IPS-18a (cell line): ENCODE measurements at regions not wholly inside any gene's neighbourhood (a gene's known extent, or its start where the extent isn't known, plus 50 kb on each side); places are given as distances from the start of the nearest gene placed in this dataset.
"Not testable (repeated sequence)": the region's sequence is repeated elsewhere in the genome, so short reads cannot be mapped to it uniquely, and the experiment has no call there.

ENCODE experiments used
- H3K27ac ChIP-seq: one replicate; pipeline ENCODE4 v1.5.1; 2013; ENCODE audit warnings: low read length
- H3K27me3 ChIP-seq: one replicate; pipeline ENCODE4 v1.6.1; 2013; ENCODE audit warnings: mild to moderate bottlenecking, low read length; ENCODE audit not compliant: control insufficient read depth, insufficient read depth
- H3K36me3 ChIP-seq: one replicate; pipeline ENCODE4 v1.6.1; 2013; ENCODE audit warnings: low read depth, low read length; ENCODE audit not compliant: control insufficient read depth
- H3K4me1 ChIP-seq: one replicate; pipeline ENCODE4 v1.6.1; 2013; ENCODE audit warnings: low read depth, low read length; ENCODE audit not compliant: control insufficient read depth
- H3K4me3 ChIP-seq: one replicate; pipeline ENCODE4 v1.5.1; 2013; ENCODE audit warnings: low read length
- H3K9ac ChIP-seq: one replicate; pipeline ENCODE4 v1.6.1; 2013; ENCODE audit warnings: mild to moderate bottlenecking, low read length, moderate library complexity
- H3K9me3 ChIP-seq: one replicate; pipeline ENCODE4 v1.6.1; 2013; ENCODE audit warnings: low read depth, low read length; ENCODE audit not compliant: control insufficient read depth

GRCh38 chr13:83667606-83668005 is 214.7 kb downstream of the SLITRK1 start:
- H3K9me3 ChIP-seq = no peaks in the 10 kb centered on the region
- H3K27ac ChIP-seq = no peak overlapping the region

GRCh38 chr13:83666141-83666540 is 216.1 kb downstream of the SLITRK1 start:
- H3K9me3 ChIP-seq = no peaks in the 10 kb centered on the region
- H3K27ac ChIP-seq = no peak overlapping the region
- no peaks in the 10 kb centered on the region for H3K4me1 ChIP-seq
- H3K9ac ChIP-seq = no peak overlapping the region
- no peak overlapping the region for H3K4me3 ChIP-seq
- no peaks in the 10 kb centered on the region for H3K36me3 ChIP-seq
- H3K27me3 ChIP-seq = no peaks in the 10 kb centered on the region

More at GRCh38 chr13:83667606-83668005, 214.7 kb downstream of the SLITRK1 start:
- no peaks in the 10 kb centered on the region for H3K27me3 ChIP-seq
- H3K36me3 ChIP-seq = no peaks in the 10 kb centered on the region
- no peak overlapping the region for H3K4me3 ChIP-seq
- no peaks in the 10 kb centered on the region for H3K4me1 ChIP-seq
- H3K9ac ChIP-seq = no peak overlapping the region

GRCh38 chr13:83657281-83657680 is 225.0 kb downstream of the SLITRK1 start:
- Histone ChIP-seq H3K27me3 (no peaks in the 10 kb centered on the region), H3K9ac (no peak overlapping the region), H3K27ac (no peak overlapping the region), H3K4me3 (no peak overlapping the region), H3K4me1 (no peaks in the 10 kb centered on the region), H3K36me3 (no peaks in the 10 kb centered on the region), H3K9me3 (no peaks in the 10 kb centered on the region)

GRCh38 chr13:83642617-83643016 is 239.7 kb downstream of the SLITRK1 start:
- H3K36me3 ChIP-seq, H3K27me3 ChIP-seq, H3K4me3 ChIP-seq, H3K9me3 ChIP-seq, H3K27ac ChIP-seq, H3K9ac ChIP-seq, H3K4me1 ChIP-seq: not testable (repeated sequence)

GRCh38 chr13:83634601-83635000 is 247.7 kb downstream of the SLITRK1 start:
- Histone ChIP-seq H3K4me1 (no peaks in the 10 kb centered on the region), H3K27me3 (no peaks in the 10 kb centered on the region), H3K9me3 (no peaks in the 10 kb centered on the region), H3K36me3 (no peaks in the 10 kb centered on the region), H3K9ac (no peak overlapping the region), H3K4me3 (no peak overlapping the region), H3K27ac (no peak overlapping the region)

GRCh38 chr13:83633746-83634145 is 248.5 kb downstream of the SLITRK1 start:
- no peaks in the 10 kb centered on the region for H3K4me1 ChIP-seq

GRCh38 chr13:83622422-83622784 is 259.9 kb downstream of the SLITRK1 start:
- Histone ChIP-seq H3K4me1 (no peaks in the 10 kb centered on the region), H3K4me3 (no peak overlapping the region), H3K27ac (no peak overlapping the region), H3K9me3 (no peaks in the 10 kb centered on the region), H3K27me3 (no peaks in the 10 kb centered on the region), H3K36me3 (no peaks in the 10 kb centered on the region), H3K9ac (no peak overlapping the region)

More at GRCh38 chr13:83633746-83634145, 248.5 kb downstream of the SLITRK1 start:
- Histone ChIP-seq H3K27me3 (no peaks in the 10 kb centered on the region), H3K9me3 (no peaks in the 10 kb centered on the region), H3K9ac (no peak overlapping the region), H3K4me3 (no peak overlapping the region), H3K27ac (no peak overlapping the region), H3K36me3 (no peaks in the 10 kb centered on the region)

- Histone ChIP-seq H3K27ac (no peak overlapping the region), H3K27me3 (no peaks in the 10 kb centered on the region), H3K9ac (no peak overlapping the region), H3K4me1 (no peaks in the 10 kb centered on the region), H3K4me3 (no peak overlapping the region), H3K9me3 (no peaks in the 10 kb centered on the region), H3K36me3 (no peaks in the 10 kb centered on the region)
Measured at GRCh38 chr13:83621765-83622421, 260.4 kb downstream of the SLITRK1 start.

GRCh38 chr13:83620530-83621220 is 261.6 kb downstream of the SLITRK1 start:
- H3K9me3 ChIP-seq = no peaks in the 10 kb centered on the region
- H3K9ac ChIP-seq = no peak overlapping the region
- H3K4me3 ChIP-seq = no peak overlapping the region
- H3K36me3 ChIP-seq = no peaks in the 10 kb centered on the region
- H3K4me1 ChIP-seq = no peaks in the 10 kb centered on the region
- no peaks in the 10 kb centered on the region for H3K27me3 ChIP-seq
- H3K27ac ChIP-seq = no peak overlapping the region

- H3K4me3 ChIP-seq = no peak overlapping the region
- no peak overlapping the region for H3K27ac ChIP-seq
- no peaks in the 10 kb centered on the region for H3K27me3 ChIP-seq
- no peaks in the 10 kb centered on the region for H3K4me1 ChIP-seq
- no peaks in the 10 kb centered on the region for H3K36me3 ChIP-seq
- no peak overlapping the region for H3K9ac ChIP-seq
- no peaks in the 10 kb centered on the region for H3K9me3 ChIP-seq
Measured at GRCh38 chr13:83618966-83619365, 263.3 kb downstream of the SLITRK1 start.

GRCh38 chr13:83613524-83613923 is 268.8 kb downstream of the SLITRK1 start:
- Histone ChIP-seq H3K4me1 (no peaks in the 10 kb centered on the region), H3K9ac (no peak overlapping the region), H3K4me3 (no peak overlapping the region), H3K9me3 (no peaks in the 10 kb centered on the region), H3K27me3 (no peaks in the 10 kb centered on the region), H3K27ac (no peak overlapping the region), H3K36me3 (no peaks in the 10 kb centered on the region)

GRCh38 chr13:83601539-83601938 is 280.7 kb downstream of the SLITRK1 start:
- no peak overlapping the region for H3K9ac ChIP-seq
- H3K4me3 ChIP-seq = no peak overlapping the region
- no peaks in the 10 kb centered on the region for H3K36me3 ChIP-seq
- no peaks in the 10 kb centered on the region for H3K4me1 ChIP-seq
- no peaks in the 10 kb centered on the region for H3K9me3 ChIP-seq
- no peaks in the 10 kb centered on the region for H3K27me3 ChIP-seq
- H3K27ac ChIP-seq = no peak overlapping the region
